Neural cell (in vitro differentiated cells): ENCODE measurements at regions not wholly inside any gene's neighbourhood (a gene's known extent, or its start where the extent isn't known, plus 50 kb on each side); places are given as distances from the start of the nearest gene placed in this dataset.

Experiments used
- EZH2 ChIP-seq: fragments of 200-600, 300-800 bp; shearing (Covaris generic), sonication (generic); IDR thresholded peaks from 2 replicates; pipeline ENCODE4 v1.6.1; 2014; ENCODE audit warnings: antibody characterized with exemption, low read length, borderline replicate concordance, mild to moderate bottlenecking; ENCODE audit not compliant: insufficient read depth, poor library complexity, severe bottlenecking
- POLR2AphosphoS5 ChIP-seq: IDR thresholded peaks from 2 replicates; pipeline ENCODE4 v1.6.1; 2012
- TAF1 ChIP-seq: IDR thresholded peaks from 2 replicates; pipeline ENCODE4 v1.6.1; 2012; ENCODE audit warnings: low read depth
- TF ChIP-seq, protein P1 (sequence below): fragments of 450-650 bp; IDR thresholded peaks from 2 replicates; pipeline ENCODE4 v1.5.1; 2014; ENCODE audit warnings: antibody characterized with exemption, mild to moderate bottlenecking, moderate library complexity; ENCODE audit not compliant: poor library complexity, severe bottlenecking

DNA sequence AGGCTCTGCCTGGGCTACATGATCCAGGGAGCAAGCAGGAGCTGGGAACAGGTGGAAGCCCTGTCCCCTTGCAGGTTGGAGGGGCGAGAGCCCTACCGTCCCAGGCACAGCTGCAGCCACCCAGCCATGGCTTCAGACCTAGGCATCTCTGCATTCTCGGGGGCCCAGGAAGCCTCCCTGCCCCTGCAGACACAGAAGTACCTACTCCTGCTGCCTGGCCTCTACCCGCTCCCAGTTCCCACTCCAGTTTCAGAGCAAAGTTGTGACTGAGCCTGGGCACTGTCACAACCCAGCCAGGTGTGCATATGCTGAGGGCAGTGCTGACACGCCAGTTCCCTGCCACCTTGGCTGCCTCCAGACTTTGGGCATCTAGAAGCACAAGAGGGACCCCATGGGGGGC, 645.9 kb downstream of the HTR1B start:
- TF ChIP-seq, protein P1, sequence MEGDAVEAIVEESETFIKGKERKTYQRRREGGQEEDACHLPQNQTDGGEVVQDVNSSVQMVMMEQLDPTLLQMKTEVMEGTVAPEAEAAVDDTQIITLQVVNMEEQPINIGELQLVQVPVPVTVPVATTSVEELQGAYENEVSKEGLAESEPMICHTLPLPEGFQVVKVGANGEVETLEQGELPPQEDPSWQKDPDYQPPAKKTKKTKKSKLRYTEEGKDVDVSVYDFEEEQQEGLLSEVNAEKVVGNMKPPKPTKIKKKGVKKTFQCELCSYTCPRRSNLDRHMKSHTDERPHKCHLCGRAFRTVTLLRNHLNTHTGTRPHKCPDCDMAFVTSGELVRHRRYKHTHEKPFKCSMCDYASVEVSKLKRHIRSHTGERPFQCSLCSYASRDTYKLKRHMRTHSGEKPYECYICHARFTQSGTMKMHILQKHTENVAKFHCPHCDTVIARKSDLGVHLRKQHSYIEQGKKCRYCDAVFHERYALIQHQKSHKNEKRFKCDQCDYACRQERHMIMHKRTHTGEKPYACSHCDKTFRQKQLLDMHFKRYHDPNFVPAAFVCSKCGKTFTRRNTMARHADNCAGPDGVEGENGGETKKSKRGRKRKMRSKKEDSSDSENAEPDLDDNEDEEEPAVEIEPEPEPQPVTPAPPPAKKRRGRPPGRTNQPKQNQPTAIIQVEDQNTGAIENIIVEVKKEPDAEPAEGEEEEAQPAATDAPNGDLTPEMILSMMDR = no peak
- TF ChIP-seq POLR2AphosphoS5 (no peak), EZH2 (no peak), TAF1 (no peak)
